ENCODE measurements at regions not wholly inside any gene's neighbourhood (a gene's known extent, or its start where the extent isn't known, plus 50 kb on each side); places are given as distances from the start of the nearest gene placed in this dataset.
A peak's percentile ranks its signal among the peaks of the same experiment; 100 is the strongest.

- TF ChIP-seq CTCF (conservative IDR thresholded peaks at IDR 0.05; ENCODE audit: low read length), result no peak
- no peak for DNase-seq (ENCODE audit: low read depth)
- no peak overlapping the region for H3K4me3 ChIP-seq (ENCODE audit: low read length)
These were observed 203.7 kb downstream of the RFC3 start for GRCh38 chr13:34021619-34022018.

- peak; percentile 75 for DNase-seq (ENCODE audit: low read depth)
- H3K4me3 ChIP-seq (ENCODE audit: low read length), result no peak overlapping the region
- no peak for TF ChIP-seq CTCF (conservative IDR thresholded peaks at IDR 0.05; ENCODE audit: low read length)
These were observed 207.8 kb downstream of the RFC3 start for GRCh38 chr13:34025746-34026145.

DNA sequence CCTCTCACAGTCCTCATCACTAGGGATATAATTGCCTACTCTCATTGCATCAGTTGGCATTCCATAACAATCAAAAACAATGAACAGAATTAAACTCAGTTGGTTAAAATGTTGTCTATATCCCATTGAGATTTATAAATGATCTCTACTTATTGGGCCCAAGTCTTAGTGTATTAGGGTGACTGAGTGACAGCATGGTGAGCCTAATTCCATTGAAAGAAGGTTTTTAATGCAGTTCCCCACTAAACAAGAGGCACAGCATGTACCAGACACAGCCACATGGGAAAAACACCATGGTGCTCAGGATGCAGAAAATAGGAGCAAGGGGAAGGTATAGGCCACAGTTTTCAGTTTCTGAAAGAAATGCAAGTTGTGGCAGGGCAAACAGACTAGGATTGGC lies 208.4 kb downstream of the RFC3 start:
- no peak overlapping the region for H3K4me3 ChIP-seq (ENCODE audit: low read length)
- no peak for TF ChIP-seq CTCF (conservative IDR thresholded peaks at IDR 0.05; ENCODE audit: low read length)
- DNase-seq (ENCODE audit: low read depth), result no peak

DNA sequence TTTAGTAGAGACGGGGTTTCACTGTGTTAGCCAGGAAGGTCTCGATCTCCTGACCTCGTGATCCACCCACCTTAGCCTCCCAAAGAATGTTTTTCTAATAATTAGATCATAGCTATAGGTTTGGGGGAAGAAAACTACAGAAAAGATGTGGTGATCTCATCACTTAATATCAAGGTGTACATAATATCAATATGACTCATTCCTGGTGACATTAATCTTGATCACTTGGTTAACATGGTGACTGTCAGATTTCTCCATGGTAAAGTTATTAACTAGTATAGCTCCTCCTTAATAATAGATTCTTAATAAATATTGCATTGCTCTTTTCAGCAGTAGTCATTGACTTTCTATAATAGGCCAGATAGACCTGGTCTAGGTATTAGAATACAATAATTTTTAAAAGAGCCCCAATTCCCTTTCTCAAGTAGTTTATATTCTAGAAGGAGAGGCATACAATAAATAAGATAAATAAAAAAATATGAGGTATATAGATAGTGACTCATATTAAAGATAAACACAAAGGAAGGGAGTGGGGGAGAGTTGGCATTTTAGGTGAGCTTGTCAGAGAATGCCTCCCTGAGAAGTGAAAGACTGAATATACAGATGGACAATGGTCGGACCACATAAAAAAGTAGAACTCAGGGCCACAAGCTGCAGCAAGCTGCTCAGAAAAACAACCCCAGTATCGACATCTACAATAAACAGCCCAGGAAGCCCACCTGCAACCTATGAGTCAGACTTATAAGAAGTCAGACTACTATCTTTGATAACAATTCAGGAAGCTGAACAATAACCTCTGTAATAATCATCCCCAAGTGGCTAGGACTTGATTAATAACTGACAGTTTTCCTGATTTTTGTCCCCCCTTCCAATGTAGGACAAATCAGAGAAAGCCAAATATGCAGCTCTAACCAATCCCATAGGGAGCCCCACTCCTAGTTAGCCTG lies 210.8 kb downstream of the RFC3 start:
- no peak for DNase-seq (ENCODE audit: low read depth)
- H3K4me3 ChIP-seq (ENCODE audit: low read length), result no peak overlapping the region
- TF ChIP-seq CTCF (conservative IDR thresholded peaks at IDR 0.05; ENCODE audit: low read length), result no peak

DNA sequence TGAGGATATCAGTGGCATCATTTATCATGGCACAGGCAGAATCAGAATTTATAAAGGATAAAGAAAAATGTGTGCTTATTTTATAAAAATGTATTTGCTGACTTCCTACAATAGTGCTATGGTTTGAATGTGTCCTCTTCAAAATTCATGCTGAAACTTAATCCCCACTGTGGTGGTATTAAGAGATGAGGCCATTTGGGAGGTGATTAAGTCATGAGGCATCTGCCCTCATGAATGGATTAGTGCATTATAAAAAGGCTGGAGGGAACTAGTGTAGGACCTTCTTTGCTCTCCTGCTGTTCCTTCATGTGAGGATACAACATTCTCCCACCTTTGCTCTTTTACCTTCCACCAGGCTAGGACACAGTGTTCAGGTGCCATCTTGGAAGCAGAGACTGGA lies 212.8 kb downstream of the RFC3 start:
- H3K4me3 ChIP-seq (ENCODE audit: low read length), result no peak overlapping the region
- no peak for TF ChIP-seq CTCF (conservative IDR thresholded peaks at IDR 0.05; ENCODE audit: low read length)
- DNase-seq (ENCODE audit: low read depth), result no peak

DNA sequence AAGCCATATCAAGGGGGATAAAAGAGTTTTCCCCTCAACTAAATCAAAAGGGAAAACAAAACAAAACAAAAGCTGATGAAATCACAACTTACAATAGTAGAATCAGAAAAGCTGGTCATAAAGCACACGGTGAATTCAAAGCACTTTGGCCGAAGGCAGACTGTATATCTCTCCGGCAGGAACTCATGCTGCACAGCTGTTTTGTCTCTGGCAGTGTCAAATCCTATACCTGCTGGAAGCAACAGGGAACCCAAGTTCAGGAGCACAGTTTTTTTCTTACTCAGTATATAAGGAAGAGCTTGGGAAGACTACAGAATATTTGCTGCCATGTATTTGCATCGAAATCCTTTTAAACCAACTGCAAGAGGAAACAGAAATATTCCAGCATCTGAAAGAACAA lies 213.7 kb downstream of the RFC3 start:
- no peak for DNase-seq (ENCODE audit: low read depth)
- H3K4me3 ChIP-seq (ENCODE audit: low read length), result no peak overlapping the region
- no peak for TF ChIP-seq CTCF (conservative IDR thresholded peaks at IDR 0.05; ENCODE audit: low read length)

DNA sequence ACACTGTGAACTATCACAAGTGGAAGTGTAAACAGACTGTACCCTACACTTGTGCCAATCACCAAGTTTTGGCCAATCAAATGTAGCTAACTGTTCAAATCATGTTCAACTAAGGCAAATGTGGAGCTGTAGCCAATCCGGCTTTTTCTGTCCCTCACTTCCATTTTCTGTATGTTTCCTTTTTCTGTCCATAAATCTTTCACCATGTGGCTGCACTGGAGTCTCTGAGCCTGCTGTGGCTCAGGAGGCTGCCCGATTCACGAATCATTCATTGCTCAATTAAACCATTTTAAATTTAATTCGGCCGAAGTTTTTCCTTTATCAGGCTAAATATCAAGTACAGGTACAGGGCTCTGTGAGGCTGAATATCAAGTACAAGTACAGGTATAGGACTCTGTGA lies 216.5 kb downstream of the RFC3 start:
- no peak overlapping the region for H3K4me3 ChIP-seq (ENCODE audit: low read length)
- peak; percentile 39 for DNase-seq (ENCODE audit: low read depth)
- TF ChIP-seq CTCF (conservative IDR thresholded peaks at IDR 0.05; ENCODE audit: low read length), result no peak

Data from AG10803 (cell line).